ENCODE measurements at regions not wholly inside any gene's neighbourhood (a gene's known extent, or its start where the extent isn't known, plus 50 kb on each side); places are given as distances from the start of the nearest gene placed in this dataset.

DNA sequence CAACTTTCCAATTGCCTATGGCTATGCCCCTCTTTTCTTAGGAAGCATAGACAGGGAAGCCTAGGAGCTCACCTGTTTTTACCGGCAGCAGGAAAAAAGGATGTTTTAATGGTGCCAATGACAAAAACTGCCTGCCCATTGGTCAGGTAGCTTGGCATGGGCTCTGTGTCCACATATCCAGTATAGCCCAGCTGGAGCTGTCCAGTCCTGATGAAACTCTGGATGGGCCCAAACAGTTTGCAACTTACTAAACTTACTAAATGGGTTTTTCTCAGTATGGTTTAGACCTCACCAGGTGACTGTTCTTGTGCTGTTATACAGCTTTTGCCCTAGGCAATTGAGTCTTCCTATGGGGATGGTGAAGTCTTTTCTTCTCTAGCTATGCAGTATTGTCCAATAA, 711.2 kb downstream of the AMY1C start (continued):
- TF ChIP-seq, protein P1, sequence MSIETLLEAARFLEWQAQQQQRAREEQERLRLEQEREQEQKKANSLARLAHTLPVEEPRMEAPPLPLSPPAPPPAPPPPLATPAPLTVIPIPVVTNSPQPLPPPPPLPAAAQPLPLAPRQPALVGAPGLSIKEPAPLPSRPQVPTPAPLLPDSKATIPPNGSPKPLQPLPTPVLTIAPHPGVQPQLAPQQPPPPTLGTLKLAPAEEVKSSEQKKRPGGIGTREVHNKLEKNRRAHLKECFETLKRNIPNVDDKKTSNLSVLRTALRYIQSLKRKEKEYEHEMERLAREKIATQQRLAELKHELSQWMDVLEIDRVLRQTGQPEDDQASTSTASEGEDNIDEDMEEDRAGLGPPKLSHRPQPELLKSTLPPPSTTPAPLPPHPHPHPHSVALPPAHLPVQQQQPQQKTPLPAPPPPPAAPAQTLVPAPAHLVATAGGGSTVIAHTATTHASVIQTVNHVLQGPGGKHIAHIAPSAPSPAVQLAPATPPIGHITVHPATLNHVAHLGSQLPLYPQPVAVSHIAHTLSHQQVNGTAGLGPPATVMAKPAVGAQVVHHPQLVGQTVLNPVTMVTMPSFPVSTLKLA (IDR thresholded peaks at IDR 0.05) = no peak
- no peak for TF ChIP-seq ELF3 (CRISPR knock-in tag; IDR thresholded peaks at IDR 0.05)
- TF ChIP-seq, protein P2, sequence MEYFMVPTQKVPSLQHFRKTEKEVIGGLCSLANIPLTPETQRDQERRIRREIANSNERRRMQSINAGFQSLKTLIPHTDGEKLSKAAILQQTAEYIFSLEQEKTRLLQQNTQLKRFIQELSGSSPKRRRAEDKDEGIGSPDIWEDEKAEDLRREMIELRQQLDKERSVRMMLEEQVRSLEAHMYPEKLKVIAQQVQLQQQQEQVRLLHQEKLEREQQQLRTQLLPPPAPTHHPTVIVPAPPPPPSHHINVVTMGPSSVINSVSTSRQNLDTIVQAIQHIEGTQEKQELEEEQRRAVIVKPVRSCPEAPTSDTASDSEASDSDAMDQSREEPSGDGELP (IDR thresholded peaks at IDR 0.05; ENCODE audit: borderline replicate concordance, low read depth) = no peak
- TF ChIP-seq ZNF605 (CRISPR knock-in tag; IDR thresholded peaks at IDR 0.05) = no peak
- no peak for TF ChIP-seq NR2C2 (CRISPR knock-in tag; IDR thresholded peaks at IDR 0.05; ENCODE audit: borderline replicate concordance)
- no peak for TF ChIP-seq NFE2 (CRISPR knock-in tag; IDR thresholded peaks at IDR 0.05)
- TF ChIP-seq ZNF841 (CRISPR knock-in tag; IDR thresholded peaks at IDR 0.05; ENCODE audit: borderline replicate concordance) = no peak
- no peak for TF ChIP-seq ZBTB1 (CRISPR knock-in tag; IDR thresholded peaks at IDR 0.05; ENCODE audit: borderline replicate concordance)
- TF ChIP-seq ZSCAN21 (CRISPR knock-in tag; IDR thresholded peaks at IDR 0.05; ENCODE audit: borderline replicate concordance) = no peak
- TF ChIP-seq RORA (CRISPR knock-in tag; IDR thresholded peaks at IDR 0.05) = no peak

DNA sequence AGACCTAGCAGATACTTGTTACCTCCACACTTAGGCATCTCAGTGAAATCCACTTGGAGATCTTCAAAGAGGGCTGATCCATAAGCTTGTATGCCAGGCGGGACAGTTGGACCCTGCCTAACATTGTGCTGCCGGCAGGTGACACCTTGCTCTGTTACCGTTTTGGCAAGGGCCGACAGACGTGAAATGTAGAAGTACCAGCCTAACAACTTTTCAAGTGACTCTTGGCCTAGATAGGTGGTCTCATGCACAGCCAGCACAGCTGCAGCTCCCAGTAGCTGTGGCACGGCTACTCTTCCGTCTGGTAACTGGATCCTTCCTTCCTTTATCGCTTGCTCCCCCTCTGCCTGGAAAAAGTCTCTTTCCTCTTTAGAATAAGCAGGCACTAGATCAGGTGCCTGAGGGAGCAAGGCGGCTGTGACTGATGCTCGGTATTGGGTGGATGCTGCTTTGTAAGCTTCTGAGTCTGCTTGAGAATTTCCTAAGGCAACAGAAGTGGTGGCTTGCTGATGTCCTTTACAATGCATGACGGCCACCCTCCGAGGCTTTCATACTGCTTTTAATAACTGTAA, 713.5 kb downstream of the AMY1C start:
- ChIA-PET POLR2A (no interaction called here), CTCF (ENCODE audit: low intra/inter-chr PET ratio, low total read pairs) (no interaction called here)
- Histone ChIP-seq H4K20me1 (ENCODE audit: insufficient read depth, low read length) (no peaks in the 10 kb centered on the region), H3K9me3 (ENCODE audit: low read length) (peaks cover 97% of the 10 kb centered on the region), H3K4me1 (ENCODE audit: insufficient read depth, low read length) (no peaks in the 10 kb centered on the region), H3K79me2 (ENCODE audit: insufficient read depth, low read length) (peaks cover 19% of the 10 kb centered on the region), H3K36me3 (replicated peaks in 1 of 2; ENCODE audit: control insufficient read depth in 1 of 2, insufficient read depth in 2 of 2, low read length in 2 of 2) (no peaks in the 10 kb centered on the region), H3K9ac (ENCODE audit: insufficient read depth, low read depth, low read length) (no peak overlapping the region), H3K4me2 (ENCODE audit: low read depth, low read length) (no peak overlapping the region), H3K4me3 (replicated peaks in 1 of 3; ENCODE audit: insufficient read depth in 1 of 3, low read depth in 2 of 3, low read length in 3 of 3) (no peak overlapping the region), H3K27me3 (ENCODE audit: control insufficient read depth in 1 of 2, insufficient read depth in 2 of 2, low read length in 2 of 2) (no peaks in the 10 kb centered on the region), H2AFZ (ENCODE audit: low read length) (no peak overlapping the region), H3K27ac (ENCODE audit: extremely low read length, insufficient read depth, low read length) (no peak overlapping the region)
- 86% methylated on average over 8 of the region's 12 CpGs for WGBS (ENCODE audit: low lambda C conversion rate)
- ATAC-seq (no peak), DNase-seq (ENCODE audit: low spot score) (no peak), FAIRE-seq (no peak)
- no TSS peak for BruUV-seq (replicated peaks)
- in situ Hi-C loops (cut with HindIII; ENCODE audit: extremely low pct_ligation_motif_present, low pct_unique_long_range_greater_than_20kb) = no loop called here
- intact Hi-C loops (cut with micrococcal nuclease; ENCODE audit: unreplicated experiment) = no loop called here
- TF ChIP-seq ZFYVE20 (CRISPR knock-in tag; IDR thresholded peaks at IDR 0.05; ENCODE audit: borderline replicate concordance, low read depth) (no peak), FOXJ3 (CRISPR knock-in tag; IDR thresholded peaks at IDR 0.05; ENCODE audit: borderline replicate concordance) (no peak), ZNF136 (CRISPR knock-in tag; IDR thresholded peaks at IDR 0.05; ENCODE audit: low read depth) (no peak), MEF2D (CRISPR knock-in tag; IDR thresholded peaks at IDR 0.05) (no peak), SNAPC2 (CRISPR knock-in tag; IDR thresholded peaks at IDR 0.05) (no peak), IRX3 (CRISPR knock-in tag; IDR thresholded peaks at IDR 0.05; ENCODE audit: borderline replicate concordance, low read depth) (no peak), MEIS1 (CRISPR knock-in tag; IDR thresholded peaks at IDR 0.05; ENCODE audit: borderline replicate concordance) (no peak), ZNF17 (CRISPR knock-in tag; IDR thresholded peaks at IDR 0.05) (no peak), ATM (IDR thresholded peaks at IDR 0.05; ENCODE audit: borderline replicate concordance) (no peak), ZNF333 (CRISPR knock-in tag; IDR thresholded peaks at IDR 0.05; ENCODE audit: borderline replicate concordance) (no peak)
- TF ChIP-seq, protein P3, sequence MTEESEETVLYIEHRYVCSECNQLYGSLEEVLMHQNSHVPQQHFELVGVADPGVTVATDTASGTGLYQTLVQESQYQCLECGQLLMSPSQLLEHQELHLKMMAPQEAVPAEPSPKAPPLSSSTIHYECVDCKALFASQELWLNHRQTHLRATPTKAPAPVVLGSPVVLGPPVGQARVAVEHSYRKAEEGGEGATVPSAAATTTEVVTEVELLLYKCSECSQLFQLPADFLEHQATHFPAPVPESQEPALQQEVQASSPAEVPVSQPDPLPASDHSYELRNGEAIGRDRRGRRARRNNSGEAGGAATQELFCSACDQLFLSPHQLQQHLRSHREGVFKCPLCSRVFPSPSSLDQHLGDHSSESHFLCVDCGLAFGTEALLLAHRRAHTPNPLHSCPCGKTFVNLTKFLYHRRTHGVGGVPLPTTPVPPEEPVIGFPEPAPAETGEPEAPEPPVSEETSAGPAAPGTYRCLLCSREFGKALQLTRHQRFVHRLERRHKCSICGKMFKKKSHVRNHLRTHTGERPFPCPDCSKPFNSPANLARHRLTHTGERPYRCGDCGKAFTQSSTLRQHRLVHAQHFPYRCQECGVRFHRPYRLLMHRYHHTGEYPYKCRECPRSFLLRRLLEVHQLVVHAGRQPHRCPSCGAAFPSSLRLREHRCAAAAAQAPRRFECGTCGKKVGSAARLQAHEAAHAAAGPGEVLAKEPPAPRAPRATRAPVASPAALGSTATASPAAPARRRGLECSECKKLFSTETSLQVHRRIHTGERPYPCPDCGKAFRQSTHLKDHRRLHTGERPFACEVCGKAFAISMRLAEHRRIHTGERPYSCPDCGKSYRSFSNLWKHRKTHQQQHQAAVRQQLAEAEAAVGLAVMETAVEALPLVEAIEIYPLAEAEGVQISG (CRISPR knock-in tag; IDR thresholded peaks at IDR 0.05) = no peak
